GM13976 (cell line): ENCODE measurements at regions not wholly inside any gene's neighbourhood (a gene's known extent, or its start where the extent isn't known, plus 50 kb on each side); places are given as distances from the start of the nearest gene placed in this dataset.
"Not testable (repeated sequence)": the region's sequence is repeated elsewhere in the genome, so short reads cannot be mapped to it uniquely, and the experiment has no call there.

Experiments
- DNase-seq: peaks from one replicate; pipeline ENCODE4 v3.0.0; 2012; ENCODE audit warnings: low spot score
- CTCF ChIP-seq: IDR thresholded peaks from 2 replicates; pipeline ENCODE4 v1.5.1; 2012; ENCODE audit warnings: borderline replicate concordance, mild to moderate bottlenecking; ENCODE audit not compliant: insufficient read depth; ENCODE audit errors: extremely low read depth, missing control alignments, control extremely low read depth
- in situ Hi-C: fragments of 300-500 bp; cut with MboI; formaldehyde crosslinking; loops from one replicate; pipeline ENCODE4 v1.12.0; 2022; ENCODE audit warnings: low sequenced_read_pairs, mixed read lengths, inconsistent platforms; ENCODE audit not compliant: unreplicated experiment

- no peak for DNase-seq
- in situ Hi-C loops = no loop called here
- TF ChIP-seq CTCF = no peak
Observed at GRCh38 chr11:92168936-92169335, 55.7 kb upstream of the FAT3 start.

- in situ Hi-C loops = no loop called here
- no peak for TF ChIP-seq CTCF
- no peak for DNase-seq
Observed at GRCh38 chr11:92167571-92167970, 57.0 kb upstream of the FAT3 start.

- no peak for TF ChIP-seq CTCF
Observed at GRCh38 chr11:92166335-92166734, 58.3 kb upstream of the FAT3 start.

GRCh38 chr11:92163879-92164278 is 60.7 kb upstream of the FAT3 start:
- no peak for TF ChIP-seq CTCF
- DNase-seq = no peak
- in situ Hi-C loops = no loop called here

More at GRCh38 chr11:92166335-92166734, 58.3 kb upstream of the FAT3 start:
- no peak for DNase-seq
- in situ Hi-C loops = no loop called here

- no peak for DNase-seq
- in situ Hi-C loops = no loop called here
- TF ChIP-seq CTCF = no peak
Observed at GRCh38 chr11:92162776-92163175, 61.8 kb upstream of the FAT3 start.

GRCh38 chr11:92159931-92160330 is 64.7 kb upstream of the FAT3 start:
- in situ Hi-C loops = no loop called here
- DNase-seq = no peak
- no peak for TF ChIP-seq CTCF

- DNase-seq, in situ Hi-C loops: not testable (repeated sequence)
Observed at GRCh38 chr11:92157390-92157789, 67.2 kb upstream of the FAT3 start.
